ENCODE measurements at regions not wholly inside any gene's neighbourhood (a gene's known extent, or its start where the extent isn't known, plus 50 kb on each side); places are given as distances from the start of the nearest gene placed in this dataset.
"Not testable (repeated sequence)": the region's sequence is repeated elsewhere in the genome, so short reads cannot be mapped to it uniquely, and the experiment has no call there.

DNA sequence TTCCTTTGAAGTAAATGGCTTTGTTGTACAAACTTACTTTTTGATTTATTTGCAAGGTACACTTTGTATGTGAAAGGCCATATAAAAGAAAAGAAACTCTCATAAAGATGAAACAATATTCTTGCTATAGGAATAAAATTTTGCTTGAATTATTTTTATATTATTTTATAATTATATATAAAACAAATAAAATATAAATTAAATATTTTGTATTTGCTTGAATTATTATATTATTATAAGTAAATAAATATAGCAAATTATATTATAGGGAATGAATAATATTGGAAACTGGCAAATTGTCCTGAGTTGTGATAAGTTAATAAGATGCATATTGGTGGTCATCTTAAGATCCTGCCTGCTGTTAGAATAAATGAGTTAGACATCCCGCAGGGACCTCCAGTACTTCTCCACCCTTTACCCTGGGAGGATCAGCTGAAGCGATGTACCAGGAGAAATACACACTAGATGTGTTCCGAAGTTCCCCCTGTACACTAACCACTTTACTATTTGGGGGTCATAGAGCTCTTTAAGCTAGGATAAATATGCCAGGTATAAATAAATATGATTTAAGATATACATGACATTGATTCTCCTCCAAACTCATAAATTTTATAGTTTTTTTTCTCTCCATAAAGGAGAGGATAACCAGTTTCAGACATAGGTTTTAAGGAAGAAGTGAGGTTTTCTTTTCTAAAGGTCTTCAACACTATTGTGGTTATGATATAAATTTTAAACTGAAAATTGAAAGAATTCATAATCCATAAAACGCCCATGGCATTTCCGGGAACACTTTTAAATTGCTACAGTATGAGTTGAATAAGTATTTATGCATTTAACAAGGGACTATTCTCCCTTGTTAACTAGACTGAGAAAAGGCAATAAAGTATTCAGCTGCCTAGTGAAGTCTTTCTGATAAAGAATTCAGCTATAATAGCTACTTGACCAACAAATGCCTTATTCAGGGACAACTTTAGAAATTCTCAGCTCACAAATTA lies 486.3 kb upstream of the MARCKS start:
- no peak for DNase-seq (ENCODE audit: low spot score)

- DNase-seq (ENCODE audit: low spot score), result not testable (repeated sequence)
These were observed 481.7 kb upstream of the MARCKS start for GRCh38 chr6:113375466-113375865.

GRCh38 chr6:113375950-113376846 lies 480.9 kb upstream of the MARCKS start:
- no peak for DNase-seq (ENCODE audit: low spot score)

DNA sequence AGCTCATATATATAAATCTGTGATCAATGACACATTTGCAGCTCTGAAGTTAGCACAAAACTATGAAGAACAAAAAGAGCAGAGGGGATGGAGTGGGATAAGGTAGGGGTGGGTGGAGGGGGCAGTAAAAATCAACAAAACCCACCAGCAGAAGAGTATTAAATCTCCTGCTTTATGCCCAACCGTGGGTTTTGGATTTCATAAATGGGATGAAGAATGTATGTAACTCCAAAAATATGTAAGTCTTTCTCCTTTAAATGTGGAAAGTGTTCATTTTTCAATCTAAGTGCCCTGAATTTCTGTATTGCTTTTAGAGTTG lies 480.3 kb upstream of the MARCKS start:
- no peak for DNase-seq (ENCODE audit: low spot score)

- no peak for DNase-seq (ENCODE audit: low spot score)
These were observed 479.7 kb upstream of the MARCKS start for GRCh38 chr6:113377362-113377942.

DNA sequence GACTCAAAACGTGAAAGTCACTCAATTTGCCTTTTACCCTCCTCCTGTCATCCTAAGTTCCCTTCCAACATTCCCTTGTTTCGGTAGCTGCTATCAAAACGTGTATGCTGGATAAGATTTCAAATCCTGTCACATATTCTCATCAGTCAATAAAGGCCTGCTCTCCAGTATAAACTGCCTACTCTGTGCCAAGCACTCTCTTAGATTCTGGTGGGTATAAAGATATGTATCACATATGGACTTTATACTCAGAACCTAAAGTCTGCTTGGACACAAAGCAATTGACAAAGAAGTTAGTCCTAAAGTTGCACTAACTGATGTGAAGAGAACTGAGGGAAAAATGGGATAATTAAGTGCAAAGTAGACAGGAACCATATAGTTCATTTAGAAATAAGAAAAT lies 476.6 kb upstream of the MARCKS start:
- no peak for DNase-seq (ENCODE audit: low spot score)

DNA sequence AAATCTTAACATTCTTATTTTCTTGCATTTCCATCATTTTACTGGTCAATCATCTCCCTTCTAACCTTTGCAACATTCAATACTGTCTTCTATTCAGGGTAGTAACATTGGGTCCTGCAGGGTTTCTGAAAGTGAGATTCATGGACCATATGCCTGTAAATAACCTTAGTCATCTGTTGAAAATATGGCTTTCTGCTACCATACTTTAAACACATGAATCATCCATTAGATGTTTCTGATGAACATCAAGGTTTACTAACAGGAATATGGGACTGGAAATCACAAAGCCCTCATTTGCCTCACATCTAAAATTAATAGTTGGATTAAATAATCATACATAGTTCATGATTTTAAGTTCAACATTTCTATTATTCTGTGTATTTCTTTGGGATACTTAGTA lies 475.9 kb upstream of the MARCKS start:
- DNase-seq (ENCODE audit: low spot score), result no peak

GRCh38 chr6:113381959-113382358 lies 475.2 kb upstream of the MARCKS start:
- no peak for DNase-seq (ENCODE audit: low spot score)

- DNase-seq (ENCODE audit: low spot score), result no peak
These were observed 473.4 kb upstream of the MARCKS start for GRCh38 chr6:113383701-113384100.

GRCh38 chr6:113385020-113385431 lies 472.1 kb upstream of the MARCKS start:
- no peak for DNase-seq (ENCODE audit: low spot score)

DNA sequence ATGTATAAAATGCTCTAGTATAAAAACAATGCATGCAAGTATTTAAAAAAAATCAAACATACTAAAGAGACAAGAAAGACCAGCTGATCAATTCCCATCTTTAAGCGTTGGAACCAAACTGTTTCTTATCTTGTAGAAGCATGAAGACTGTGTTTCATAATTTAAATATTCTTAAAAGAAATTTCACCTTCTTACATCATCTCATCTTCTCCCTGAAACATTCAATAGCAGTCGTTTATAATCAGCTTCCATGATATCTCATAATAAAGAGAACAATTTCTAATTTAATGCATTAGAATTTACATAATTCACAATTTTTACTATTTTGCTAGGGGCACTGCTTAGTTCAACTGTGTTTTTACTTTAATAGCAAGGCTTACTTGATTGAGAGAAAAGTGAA lies 468.1 kb upstream of the MARCKS start:
- DNase-seq (ENCODE audit: low spot score), result no peak

GRCh38 chr6:113392551-113393055 lies 464.5 kb upstream of the MARCKS start:
- no peak for DNase-seq (ENCODE audit: low spot score)

- DNase-seq (ENCODE audit: low spot score), result no peak
These were observed 462.9 kb upstream of the MARCKS start for GRCh38 chr6:113394216-113394615.

DNA sequence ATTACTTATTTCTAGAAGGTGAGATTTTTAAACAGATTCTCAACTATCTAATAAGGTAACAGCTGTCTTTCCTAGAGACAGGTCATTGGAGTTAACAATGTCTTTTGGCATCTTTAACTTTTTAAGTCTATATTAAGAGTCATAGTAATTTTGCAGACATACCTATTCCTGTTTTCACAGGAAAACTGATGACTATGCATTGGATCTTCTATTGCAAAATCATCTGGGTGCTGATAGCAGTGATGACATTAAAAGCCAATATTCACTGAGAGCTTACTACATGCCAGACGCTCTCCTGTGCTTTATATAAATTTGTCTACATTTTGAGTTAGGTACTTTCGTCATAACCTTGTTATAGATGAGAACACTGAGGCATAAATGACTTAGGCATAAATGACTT lies 462.4 kb upstream of the MARCKS start:
- no peak for DNase-seq (ENCODE audit: low spot score)

GRCh38 chr6:113396730-113397129 lies 460.4 kb upstream of the MARCKS start:
- no peak for DNase-seq (ENCODE audit: low spot score)

DNA sequence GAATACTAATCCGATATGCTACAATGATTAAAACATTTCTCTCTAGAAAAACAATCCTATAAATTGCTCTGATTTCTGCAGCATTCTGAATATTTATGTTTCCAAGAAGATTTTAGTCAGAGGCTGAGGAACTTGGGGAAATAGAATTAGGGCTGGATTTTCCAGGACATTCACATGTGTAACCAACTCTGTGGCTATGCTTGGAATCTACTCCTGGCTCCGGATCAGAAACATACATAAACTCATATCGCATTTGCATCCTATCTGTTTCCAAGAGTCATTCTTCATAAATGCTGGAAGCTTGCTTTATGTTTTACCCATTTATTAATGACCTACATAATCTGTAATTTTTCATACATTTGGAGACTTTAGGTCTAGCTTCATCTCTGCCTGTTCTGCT lies 459.9 kb upstream of the MARCKS start:
- no peak for DNase-seq (ENCODE audit: low spot score)

DNA sequence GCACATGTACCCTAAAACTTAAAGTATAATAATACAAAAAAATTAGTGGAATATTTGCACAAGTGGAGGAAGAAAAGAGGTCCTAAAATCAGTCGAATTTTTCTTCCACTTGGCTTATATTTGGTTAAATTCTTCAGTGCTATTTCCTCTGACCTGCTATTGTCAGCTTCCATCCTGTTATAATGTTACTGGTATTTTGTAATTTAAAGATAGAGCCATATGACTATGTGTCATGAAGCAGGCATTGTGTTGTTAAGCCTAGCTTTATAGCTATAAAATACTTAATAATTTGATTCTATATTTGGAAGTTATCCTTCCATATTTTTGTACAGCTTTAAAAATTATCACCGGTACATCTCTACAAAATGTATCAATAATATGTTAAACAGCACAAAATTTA lies 455.9 kb upstream of the MARCKS start:
- DNase-seq (ENCODE audit: low spot score), result no peak

- no peak for DNase-seq (ENCODE audit: low spot score)
These were observed 454.6 kb upstream of the MARCKS start for GRCh38 chr6:113402544-113402943.

DNA sequence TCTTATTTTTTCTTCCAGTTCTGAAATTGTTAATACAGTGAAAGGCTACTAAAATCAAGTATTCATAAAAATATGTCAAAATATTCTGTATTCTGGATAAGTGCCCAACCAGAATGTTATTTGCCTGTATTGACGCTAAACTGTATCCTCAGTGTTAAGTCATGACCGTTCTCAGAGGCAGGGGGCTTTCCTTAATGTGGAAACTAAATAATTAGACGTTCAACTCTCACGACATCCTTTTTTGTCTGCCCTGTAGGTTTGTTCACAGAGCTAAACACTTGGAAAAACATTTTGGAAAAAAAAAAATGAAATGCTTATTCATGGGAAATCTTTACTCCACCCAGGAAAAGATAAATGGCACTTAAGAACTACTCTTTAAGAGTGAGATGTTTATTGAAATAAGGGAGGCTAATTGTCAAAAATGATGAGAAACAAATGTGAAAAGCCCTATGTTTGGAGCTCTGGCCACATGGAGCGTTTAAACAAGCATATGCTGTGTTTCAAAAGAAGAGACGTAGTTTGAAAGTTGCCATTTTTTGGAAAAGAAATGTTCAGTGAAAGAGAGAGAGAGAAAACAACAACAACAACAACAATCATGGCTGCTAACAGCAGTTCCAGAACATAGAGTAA lies 453.1 kb upstream of the MARCKS start:
- no peak for DNase-seq (ENCODE audit: low spot score)

DNA sequence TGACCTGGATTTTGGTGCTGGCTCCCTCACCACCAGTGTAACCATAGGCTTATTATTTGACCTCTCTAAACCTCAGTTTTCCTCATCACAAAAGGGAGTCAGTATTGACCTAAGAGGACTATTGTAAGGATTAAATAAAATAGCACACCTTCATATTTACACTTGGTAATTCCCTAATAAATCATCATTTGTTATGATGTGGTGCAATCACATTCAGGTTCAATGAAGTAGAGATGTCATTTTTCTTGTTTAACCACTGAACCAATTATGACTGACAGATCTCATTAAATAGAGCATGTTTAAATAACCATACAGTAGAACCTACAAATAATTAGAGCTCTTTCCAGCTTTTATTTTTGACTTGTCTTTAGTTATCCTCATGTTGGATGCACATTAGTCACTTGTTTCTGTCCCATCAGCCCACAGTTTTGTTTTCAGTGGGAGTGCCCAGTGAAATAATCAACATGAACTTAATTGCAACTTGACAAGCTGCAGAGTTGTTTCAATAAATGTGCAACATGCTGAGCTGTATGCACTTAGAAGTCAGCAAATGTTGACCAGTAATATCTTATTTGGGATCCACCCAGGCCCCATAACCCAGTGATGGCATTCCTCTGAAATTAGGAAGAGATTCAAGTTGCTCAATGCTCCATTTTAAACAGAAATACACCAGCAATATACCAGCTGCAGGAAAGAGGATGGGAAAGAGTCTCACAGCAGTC lies 451.7 kb upstream of the MARCKS start:
- DNase-seq (ENCODE audit: low spot score), result no peak

- no peak for DNase-seq (ENCODE audit: low spot score)
These were observed 451.0 kb upstream of the MARCKS start for GRCh38 chr6:113406048-113406695.
